ENCODE measurements at regions not wholly inside any gene's neighbourhood (a gene's known extent, or its start where the extent isn't known, plus 50 kb on each side); places are given as distances from the start of the nearest gene placed in this dataset.

DNA sequence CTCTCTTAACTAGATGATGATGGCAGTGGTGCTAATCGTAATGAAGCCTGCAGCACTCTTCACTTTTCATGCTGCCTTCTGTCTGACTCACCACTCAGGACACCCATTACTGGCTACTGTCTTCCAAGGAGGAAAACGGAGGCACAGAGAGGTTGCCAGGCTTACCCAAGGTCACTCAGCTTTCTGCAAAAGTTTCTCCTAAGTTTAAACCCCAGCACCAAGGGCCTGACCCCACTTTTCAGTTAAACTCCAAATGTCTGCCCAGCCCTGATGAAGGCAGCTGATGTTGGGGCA is 78.1 kb upstream of the RUNX3 start:
- TF ChIP-seq POLR2AphosphoS5 (IDR thresholded peaks at IDR 0.05; ENCODE audit: low read depth, low read length) (no peak), TAF1 (IDR thresholded peaks at IDR 0.05; ENCODE audit: borderline replicate concordance, low read depth, low read length) (no peak), POLR2A (IDR thresholded peaks at IDR 0.05; ENCODE audit: low read depth, low read length) (no peak)

All from GM12892 (cell line).